BJ (cell line): ENCODE measurements at regions not wholly inside any gene's neighbourhood (a gene's known extent, or its start where the extent isn't known, plus 50 kb on each side); places are given as distances from the start of the nearest gene placed in this dataset.

Experiments
- CTCF ChIA-PET: fragments of 350-600 bp; formaldehyde crosslinking; extraction: SDS; loops from one replicate; lab custom pipeline; 2021; ENCODE audit warnings: antibody characterized with exemption, inconsistent platforms; lab: Yijun Ruan, JAX
- POLR2A ChIA-PET: fragments of 300-600 bp; sonication (Branson Sonifier 250); formaldehyde crosslinking; extraction: SDS; loops from one replicate; lab custom pipeline; 2021; ENCODE audit warnings: antibody characterized with exemption; lab: Charles Lee
- DNase-seq: peaks from one replicate; pipeline ENCODE4 v3.0.0-alpha.2; 2011; ENCODE audit warnings: low read depth
- H3K27me3 ChIP-seq: 2 replicates; pipeline ENCODE4 v1.6.0; 2011; ENCODE audit warnings: low read length; ENCODE audit not compliant: control insufficient read depth, insufficient read depth
- H3K36me3 ChIP-seq: 2 replicates; pipeline ENCODE4 v1.5.1; 2011; ENCODE audit warnings: low read length; ENCODE audit not compliant: control insufficient read depth, insufficient read depth
- H3K4me3 ChIP-seq: 2 replicates; pipeline ENCODE4 v1.5.1; 2011; ENCODE audit warnings: low read depth, mild to moderate bottlenecking, control low read depth, low read length
- TF ChIP-seq, protein P1 (sequence below): IDR thresholded peaks from 2 replicates; pipeline ENCODE4 v1.5.1; 2011; ENCODE audit warnings: low read depth, mild to moderate bottlenecking, control low read depth, inconsistent platforms, low read length, moderate library complexity; ENCODE audit not compliant: insufficient read depth

DNA sequence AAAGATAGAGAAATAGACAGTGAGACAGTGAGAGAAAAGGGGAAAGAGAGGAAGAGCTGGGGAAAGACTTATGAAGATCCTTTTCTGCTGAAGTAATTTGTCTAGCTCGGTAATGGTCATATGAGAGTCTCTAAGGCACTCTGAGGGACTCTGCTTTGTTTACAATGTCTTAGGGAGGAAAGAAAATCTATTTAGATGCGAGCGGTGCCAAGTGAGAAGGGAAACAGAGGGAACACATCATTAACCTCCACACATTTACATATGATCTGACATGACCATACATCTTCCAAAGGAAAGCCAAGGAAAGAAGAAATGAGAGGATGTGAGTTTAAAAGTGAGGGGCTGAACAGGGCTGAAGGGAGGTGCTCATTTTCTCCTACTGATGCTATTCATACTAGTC, 862.3 kb upstream of the CITED2 start:
- POLR2A ChIA-PET, result no interaction called here

DNA sequence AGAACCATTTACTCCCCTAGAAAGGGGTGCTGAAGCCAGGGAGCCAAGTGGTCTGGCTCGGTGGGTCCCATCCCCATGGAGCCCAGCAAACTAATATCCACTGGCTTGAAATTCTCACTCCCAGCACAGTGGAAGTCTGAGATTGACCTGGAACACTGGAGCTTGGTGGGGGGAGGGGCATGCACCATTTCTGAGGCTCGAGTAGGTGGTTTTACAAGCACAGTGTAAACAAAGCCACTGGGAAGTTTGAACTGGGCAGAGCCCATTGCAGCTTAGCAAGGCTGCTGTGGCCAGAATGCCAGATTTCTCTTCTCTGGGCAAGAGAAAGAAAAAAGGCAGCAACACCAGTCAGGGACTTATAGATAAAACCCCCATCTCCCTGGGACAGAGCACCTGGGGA, 855.8 kb upstream of the CITED2 start:
- ChIA-PET POLR2A (no interaction called here), CTCF (interaction anchor here (1.1 to 1.2 kb wide), 2 partner anchors 11 to 20 kb away, joined by 3 read pairs; no protein-coding TSS in a partner anchor)

More for the DNA sequence above, 862.3 kb upstream of the CITED2 start:
- H3K36me3 ChIP-seq, result no peaks in the 10 kb centered on the region
- DNase-seq, result no peak
- TF ChIP-seq, protein P1, sequence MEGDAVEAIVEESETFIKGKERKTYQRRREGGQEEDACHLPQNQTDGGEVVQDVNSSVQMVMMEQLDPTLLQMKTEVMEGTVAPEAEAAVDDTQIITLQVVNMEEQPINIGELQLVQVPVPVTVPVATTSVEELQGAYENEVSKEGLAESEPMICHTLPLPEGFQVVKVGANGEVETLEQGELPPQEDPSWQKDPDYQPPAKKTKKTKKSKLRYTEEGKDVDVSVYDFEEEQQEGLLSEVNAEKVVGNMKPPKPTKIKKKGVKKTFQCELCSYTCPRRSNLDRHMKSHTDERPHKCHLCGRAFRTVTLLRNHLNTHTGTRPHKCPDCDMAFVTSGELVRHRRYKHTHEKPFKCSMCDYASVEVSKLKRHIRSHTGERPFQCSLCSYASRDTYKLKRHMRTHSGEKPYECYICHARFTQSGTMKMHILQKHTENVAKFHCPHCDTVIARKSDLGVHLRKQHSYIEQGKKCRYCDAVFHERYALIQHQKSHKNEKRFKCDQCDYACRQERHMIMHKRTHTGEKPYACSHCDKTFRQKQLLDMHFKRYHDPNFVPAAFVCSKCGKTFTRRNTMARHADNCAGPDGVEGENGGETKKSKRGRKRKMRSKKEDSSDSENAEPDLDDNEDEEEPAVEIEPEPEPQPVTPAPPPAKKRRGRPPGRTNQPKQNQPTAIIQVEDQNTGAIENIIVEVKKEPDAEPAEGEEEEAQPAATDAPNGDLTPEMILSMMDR, result no peak
- CTCF ChIA-PET, result no interaction called here
- no peaks in the 10 kb centered on the region for H3K27me3 ChIP-seq
- no peak overlapping the region for H3K4me3 ChIP-seq

DNA sequence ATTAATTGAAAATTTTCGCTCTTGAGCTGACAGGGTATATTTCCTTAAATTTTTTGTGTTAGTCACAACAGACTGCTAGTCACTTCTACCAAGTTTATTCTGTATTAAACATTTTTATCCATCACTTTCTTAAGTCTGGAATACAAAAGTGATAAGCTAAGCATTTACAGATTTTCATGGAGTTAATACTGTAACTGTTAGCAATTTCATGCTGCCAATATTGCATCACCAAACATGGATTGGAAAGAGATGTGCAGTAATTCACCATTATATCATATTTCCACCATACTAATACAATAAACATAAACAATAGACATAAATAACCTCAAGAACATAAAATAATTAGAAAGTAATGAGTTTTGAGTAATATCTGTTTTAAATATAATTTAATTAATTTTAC, 854.0 kb upstream of the CITED2 start:
- TF ChIP-seq, protein P1, result no peak
- Histone ChIP-seq H3K4me3 (no peak overlapping the region), H3K27me3 (no peaks in the 10 kb centered on the region), H3K36me3 (no peaks in the 10 kb centered on the region)
- CTCF ChIA-PET, result no interaction called here
- no peak for DNase-seq
- POLR2A ChIA-PET, result no interaction called here

More for the DNA sequence above, 855.8 kb upstream of the CITED2 start:
- no peak for DNase-seq
- Histone ChIP-seq H3K36me3 (no peaks in the 10 kb centered on the region), H3K27me3 (no peaks in the 10 kb centered on the region), H3K4me3 (no peak overlapping the region)
- TF ChIP-seq, protein P1, result no peak

DNA sequence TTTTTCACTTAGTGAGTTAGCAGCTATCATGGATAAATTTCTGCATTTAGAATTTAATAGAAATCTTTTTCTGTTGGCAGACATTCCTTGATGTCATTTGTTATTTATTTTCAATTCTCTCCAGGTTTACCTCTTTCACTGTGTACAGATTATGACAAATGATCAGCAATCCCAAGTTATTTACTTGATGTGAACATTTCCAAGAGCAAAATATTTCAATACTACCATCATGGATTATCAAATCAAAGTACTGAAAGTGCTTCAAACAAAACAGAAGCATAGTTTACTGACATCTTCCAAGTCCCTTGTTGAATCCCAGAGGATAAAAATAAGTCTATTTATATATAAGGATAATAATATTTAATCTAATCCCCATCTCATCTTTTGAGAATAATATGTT, 852.2 kb upstream of the CITED2 start:
- POLR2A ChIA-PET, result interaction anchor here (0.6 to 0.7 kb wide), 2 partner anchors 481 to 620 kb away, joined by 3 read pairs; no protein-coding TSS in a partner anchor

DNA sequence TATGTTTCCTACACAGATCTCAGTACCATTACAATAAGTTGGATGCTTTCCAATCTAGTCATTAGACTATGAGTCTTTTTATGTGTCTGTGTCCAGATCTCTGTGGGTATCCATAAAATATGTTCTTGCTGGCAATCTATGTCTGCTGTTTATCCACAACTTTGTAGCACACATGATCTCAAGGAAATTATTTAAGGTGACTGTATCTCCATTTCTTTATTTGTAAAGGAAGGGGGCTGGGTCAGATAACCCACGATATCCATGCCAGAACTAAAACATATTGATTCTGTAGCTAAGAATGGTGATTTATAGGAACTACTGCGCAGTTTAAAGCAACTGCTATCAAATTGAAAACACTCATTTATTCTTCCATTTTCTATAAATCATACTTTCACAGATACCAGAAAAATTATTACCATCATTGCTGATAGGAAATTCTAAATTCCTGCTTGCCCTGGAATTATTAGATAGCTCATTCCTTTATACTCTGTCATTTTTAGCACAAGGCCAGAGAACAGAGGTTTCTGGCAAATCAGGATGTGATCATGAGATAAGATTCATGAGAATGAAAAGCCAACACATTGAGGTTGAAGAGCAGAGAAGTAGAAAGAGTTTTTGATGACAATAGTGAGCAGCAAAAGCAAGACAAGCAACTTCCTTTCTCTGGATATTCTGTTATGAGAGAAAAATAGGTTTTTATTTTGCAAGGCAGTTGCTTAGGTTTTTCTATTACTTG, 851.4 kb upstream of the CITED2 start:
- H3K36me3 ChIP-seq, result no peaks in the 10 kb centered on the region
- no peaks in the 10 kb centered on the region for H3K27me3 ChIP-seq
- TF ChIP-seq, protein P1, result no peak
- DNase-seq, result no peak
- CTCF ChIA-PET, result no interaction called here
- no peak overlapping the region for H3K4me3 ChIP-seq
- POLR2A ChIA-PET, result interaction anchor here (0.6 to 0.7 kb wide), 2 partner anchors 480 to 619 kb away, joined by 3 read pairs; no protein-coding TSS in a partner anchor

More for the DNA sequence above, 852.2 kb upstream of the CITED2 start:
- TF ChIP-seq, protein P1, result no peak
- H3K4me3 ChIP-seq, result no peak overlapping the region
- no peaks in the 10 kb centered on the region for H3K36me3 ChIP-seq
- H3K27me3 ChIP-seq, result no peaks in the 10 kb centered on the region
- CTCF ChIA-PET, result no interaction called here
- DNase-seq, result no peak
